NOMO-1 (cell line): ENCODE measurements at regions not wholly inside any gene's neighbourhood (a gene's known extent, or its start where the extent isn't known, plus 50 kb on each side); places are given as distances from the start of the nearest gene placed in this dataset.
"Not testable (repeated sequence)": the region's sequence is repeated elsewhere in the genome, so short reads cannot be mapped to it uniquely, and the experiment has no call there.

Experiments
- DNase-seq, 2 experiments: peaks; one replicate each; lab custom pipeline; 2025; ENCODE audit not compliant: unreplicated experiment in 2 of 2; lab: John Stamatoyannopoulos, UW

GRCh38 chr16:7871371-7871770 lies 538.7 kb downstream of the RBFOX1 start:
- DNase-seq: no peak

- no peak for DNase-seq
Observed at GRCh38 chr16:7867831-7868230, 535.2 kb downstream of the RBFOX1 start.

- DNase-seq: no peak
Observed at GRCh38 chr16:7866144-7866543, 533.5 kb downstream of the RBFOX1 start.

- not testable (repeated sequence) for DNase-seq
Observed at GRCh38 chr16:7865393-7865792, 532.7 kb downstream of the RBFOX1 start.

- DNase-seq: no peak
Observed at GRCh38 chr16:7861891-7862582, 529.4 kb downstream of the RBFOX1 start.

GRCh38 chr16:7853197-7853596 lies 520.6 kb downstream of the RBFOX1 start:
- DNase-seq: no peak

GRCh38 chr16:7849841-7850240 lies 517.2 kb downstream of the RBFOX1 start:
- DNase-seq: no peak

GRCh38 chr16:7843261-7843660 lies 510.6 kb downstream of the RBFOX1 start:
- DNase-seq: no peak

- DNase-seq: no peak
Observed at GRCh38 chr16:7839568-7839967, 506.9 kb downstream of the RBFOX1 start.

- no peak for DNase-seq
Observed at GRCh38 chr16:7834771-7835431, 502.3 kb downstream of the RBFOX1 start.

- no peak for DNase-seq
Observed at GRCh38 chr16:7820816-7821215, 488.2 kb downstream of the RBFOX1 start.

GRCh38 chr16:7805686-7806396 lies 473.2 kb downstream of the RBFOX1 start:
- DNase-seq: no peak

- no peak for DNase-seq
Observed at GRCh38 chr16:7804635-7805195, 472.1 kb downstream of the RBFOX1 start.

- DNase-seq: no peak
Observed at GRCh38 chr16:7792346-7792745, 459.7 kb downstream of the RBFOX1 start.

GRCh38 chr16:7791028-7791590 lies 458.5 kb downstream of the RBFOX1 start:
- no peak for DNase-seq

GRCh38 chr16:7775072-7775488 lies 442.4 kb downstream of the RBFOX1 start:
- DNase-seq: no peak

GRCh38 chr16:7772722-7773121 lies 440.1 kb downstream of the RBFOX1 start:
- DNase-seq: no peak

- not testable (repeated sequence) for DNase-seq
Observed at GRCh38 chr16:7769091-7769490, 436.4 kb downstream of the RBFOX1 start.

- DNase-seq: no peak
Observed at GRCh38 chr16:7765079-7765550, 432.5 kb downstream of the RBFOX1 start.

GRCh38 chr16:7763111-7763510 lies 430.5 kb downstream of the RBFOX1 start:
- no peak for DNase-seq
